Omental fat pad (tissue), 3 donors: ENCODE measurements at regions not wholly inside any gene's neighbourhood (a gene's known extent, or its start where the extent isn't known, plus 50 kb on each side); places are given as distances from the start of the nearest gene placed in this dataset.

ENCODE experiments used
- ATAC-seq: fragments of 150-250 bp; one replicate; pipeline ENCODE4 v1.9.1; 2016; ENCODE audit warnings: mild to moderate bottlenecking, moderate library complexity; ENCODE audit not compliant: low FRiP score
- DNase-seq: peaks from one replicate; pipeline ENCODE4 v3.0.0-alpha.2; 2019; ENCODE audit warnings: low spot score
- CTCF ChIP-seq, 3 donors: fragments of 450-650 bp; IDR thresholded peaks; one replicate each; pipeline ENCODE4 v1.5.1; 2016 to 2017; ENCODE audit warnings: antibody characterized with exemption in 3 of 3, mild to moderate bottlenecking in 3 of 3, moderate library complexity in 2 of 3

GRCh38 chr5:104267320-104268015 is 704.9 kb upstream of the NUDT12 start:
- no peak for TF ChIP-seq CTCF (IDR thresholded peaks at IDR 0.05)
- ATAC-seq (no peak), DNase-seq (no peak)

GRCh38 chr5:104266161-104266560 is 703.6 kb upstream of the NUDT12 start:
- ATAC-seq, result no peak
- no peak for TF ChIP-seq CTCF (IDR thresholded peaks at IDR 0.05)
- DNase-seq, result no peak

GRCh38 chr5:104265531-104266140 is 703.0 kb upstream of the NUDT12 start:
- no peak for ATAC-seq

DNA sequence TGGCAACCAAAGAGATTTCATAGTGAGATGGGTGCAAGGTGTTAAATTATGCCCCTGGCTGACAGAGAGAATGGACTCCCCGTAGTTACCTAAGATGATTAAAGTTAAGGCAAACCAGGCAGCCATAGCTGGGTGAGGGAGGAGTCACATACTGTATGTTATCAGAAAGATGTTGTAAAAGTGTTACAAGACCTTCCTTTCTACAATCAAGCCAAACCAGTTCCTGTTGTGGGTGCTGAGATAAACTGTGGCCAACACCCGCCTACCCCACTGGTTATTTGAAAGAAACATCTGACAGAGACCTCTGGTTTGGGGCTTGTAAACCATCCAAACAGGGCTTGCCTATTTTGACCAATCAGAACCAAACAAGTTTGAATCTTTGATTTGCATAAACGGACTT is 684.7 kb upstream of the NUDT12 start:
- ATAC-seq, result no peak
- no peak for DNase-seq

More at GRCh38 chr5:104265531-104266140, 703.0 kb upstream of the NUDT12 start:
- TF ChIP-seq CTCF (IDR thresholded peaks at IDR 0.05), result no peak
- no peak for DNase-seq

DNA sequence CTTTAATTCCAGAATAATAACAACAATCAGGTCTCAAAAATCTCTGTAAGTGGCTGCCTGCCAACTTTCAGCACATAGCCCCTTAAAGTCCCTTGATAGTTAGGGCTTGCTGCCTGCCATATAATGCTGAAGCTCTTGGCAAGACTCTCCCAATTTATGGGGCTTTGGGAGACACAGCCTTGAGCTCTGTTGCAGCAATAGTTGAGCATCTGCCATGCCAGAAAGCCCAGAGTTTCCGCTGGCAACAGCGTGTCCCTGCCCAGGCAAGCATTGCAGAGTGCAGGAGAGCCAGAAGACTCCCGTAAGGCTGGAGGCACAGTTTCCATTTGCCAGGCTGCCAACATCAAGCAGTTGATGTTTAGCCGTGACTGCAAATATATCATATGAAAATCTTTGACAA is 678.5 kb upstream of the NUDT12 start:
- TF ChIP-seq CTCF (IDR thresholded peaks at IDR 0.05), result no peak
- DNase-seq (no peak), ATAC-seq (no peak)

More for the DNA sequence above, 684.7 kb upstream of the NUDT12 start:
- TF ChIP-seq CTCF (IDR thresholded peaks at IDR 0.05), result no peak

DNA sequence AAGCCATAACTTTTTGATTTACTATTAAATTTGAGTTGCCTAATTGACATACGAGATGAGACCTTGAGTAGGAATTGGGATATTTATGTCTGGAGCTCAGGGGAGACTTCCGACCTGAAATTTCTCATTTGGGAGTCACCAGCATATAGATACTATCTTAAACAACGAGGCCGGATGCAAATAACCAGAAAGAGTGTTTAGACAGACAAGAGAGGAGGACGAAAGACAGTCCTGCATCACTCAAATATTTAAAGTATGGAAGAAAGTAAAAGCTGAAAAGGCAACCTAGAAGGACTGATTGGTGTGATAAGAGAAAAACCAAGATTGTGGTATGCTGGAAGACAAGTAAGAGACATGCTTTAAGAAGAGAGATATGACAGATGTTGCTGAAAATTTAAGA is 675.0 kb upstream of the NUDT12 start:
- TF ChIP-seq CTCF (IDR thresholded peaks at IDR 0.05), result no peak
- DNase-seq, result no peak
- ATAC-seq, result no peak
